CD14-positive monocyte (primary cell): ENCODE measurements at regions not wholly inside any gene's neighbourhood (a gene's known extent, or its start where the extent isn't known, plus 50 kb on each side); places are given as distances from the start of the nearest gene placed in this dataset.

ENCODE experiments used
- DNase-seq, 3 donors: peaks; one replicate each; pipeline ENCODE4 v3.0.0-alpha.2; 2011 to 2022
- H2AFZ ChIP-seq: 2 replicates; pipeline ENCODE4 v1.6.0; 2012; ENCODE audit warnings: mild to moderate bottlenecking, low read depth, low read length, inconsistent platforms; ENCODE audit not compliant: insufficient read depth, poor library complexity, severe bottlenecking
- H3K27ac ChIP-seq, 2 donors: 1 replicate in 1 of 2; 2 replicates in 1 of 2; pipeline ENCODE4 v1.5.1; 2012 to 2013; ENCODE audit warnings: low read length in 2 of 2, control low read depth in 1 of 2, inconsistent platforms in 1 of 2, low read depth in 1 of 2, mild to moderate bottlenecking in 1 of 2
- H3K27me3 ChIP-seq, 2 donors: one replicate each; pipeline versions ENCODE4 v1.6.0 to v1.6.1; 2011 to 2013; ENCODE audit warnings: low read length in 2 of 2; ENCODE audit not compliant: control insufficient read depth in 2 of 2, insufficient read depth in 2 of 2
- H3K36me3 ChIP-seq, 2 donors: replicated peaks in 1 of 2; 1 replicate in 1 of 2; 2 replicates in 1 of 2; pipeline versions ENCODE4 v1.5.1 to v1.6.1; 2012 to 2013; ENCODE audit warnings: low read length in 2 of 2, control low read depth in 1 of 2, inconsistent platforms in 1 of 2, mild to moderate bottlenecking in 1 of 2; ENCODE audit not compliant: insufficient read depth in 2 of 2, control insufficient read depth in 1 of 2
- H3K4me1 ChIP-seq, 2 donors: 1 replicate in 1 of 2; 2 replicates in 1 of 2; pipeline versions ENCODE4 v1.5.1 to v1.6.1; 2012 to 2013; ENCODE audit warnings: low read length in 2 of 2, control low read depth in 1 of 2, inconsistent platforms in 1 of 2, mild to moderate bottlenecking in 1 of 2, moderate library complexity in 1 of 2; ENCODE audit not compliant: insufficient read depth in 2 of 2, control insufficient read depth in 1 of 2
- H3K4me2 ChIP-seq: replicated peaks from 2 replicates; pipeline ENCODE3; 2012; ENCODE audit warnings: low read length, moderate library complexity, mild to moderate bottlenecking; ENCODE audit not compliant: poor library complexity, severe bottlenecking; ENCODE audit errors: extremely low read depth
- H3K4me3 ChIP-seq, 3 experiments: fragments of 200-600 bp in 1 of 3; sonication (generic) in 1 of 3; replicated peaks in 1 of 3; 1 replicate in 2 of 3; 2 replicates in 1 of 3; pipeline ENCODE4 v1.5.1; 2011 to 2013; ENCODE audit warnings: low read length in 3 of 3, mild to moderate bottlenecking in 3 of 3, control low read depth in 2 of 3, low read depth in 2 of 3, inconsistent platforms in 1 of 3, moderate library complexity in 1 of 3
- H3K79me2 ChIP-seq: 2 replicates; pipeline ENCODE4 v1.6.0; 2012; ENCODE audit warnings: mild to moderate bottlenecking, control low read depth, inconsistent platforms, low read length, moderate library complexity; ENCODE audit not compliant: insufficient read depth
- H3K9ac ChIP-seq: 2 replicates; pipeline ENCODE4 v1.6.0; 2017; ENCODE audit warnings: low read length, mild to moderate bottlenecking; ENCODE audit not compliant: insufficient read depth, poor library complexity, severe bottlenecking
- H3K9me3 ChIP-seq, 2 donors: replicated peaks in 1 of 2; 1 replicate in 1 of 2; 2 replicates in 1 of 2; pipeline versions ENCODE4 v1.5.1 to v1.6.1; 2012 to 2013; ENCODE audit warnings: low read length in 2 of 2, control low read depth in 1 of 2; ENCODE audit not compliant: control insufficient read depth in 1 of 2, insufficient read depth in 1 of 2
- H4K20me1 ChIP-seq: 2 replicates; pipeline ENCODE4 v1.6.0; 2012; ENCODE audit warnings: mild to moderate bottlenecking, low read length, control low read depth, moderate library complexity; ENCODE audit not compliant: insufficient read depth
- H3K27ac Mint-ChIP-seq, 7 donors: one replicate each; pipeline ENCODE4 v1.8.0; 2020; ENCODE audit warnings: mild to moderate bottlenecking in 7 of 7, mixed read lengths in 7 of 7, moderate library complexity in 6 of 7, inconsistent platforms in 2 of 7
- H3K27me3 Mint-ChIP-seq, 3 donors: one replicate each; pipeline ENCODE4 v1.8.0; 2021 to 2022; ENCODE audit warnings: low read depth in 3 of 3, mild to moderate bottlenecking in 3 of 3, mixed read lengths in 3 of 3, moderate library complexity in 3 of 3, inconsistent platforms in 1 of 3
- H3K36me3 Mint-ChIP-seq, 2 donors: one replicate each; pipeline ENCODE4 v1.8.0; 2020; ENCODE audit warnings: mixed read lengths in 2 of 2, inconsistent platforms in 1 of 2, mild to moderate bottlenecking in 1 of 2
- H3K4me1 Mint-ChIP-seq: one replicate; pipeline ENCODE4 v1.8.0; 2020; ENCODE audit warnings: mild to moderate bottlenecking, mixed read lengths
- H3K4me3 Mint-ChIP-seq, 2 donors: one replicate each; pipeline ENCODE4 v1.8.0; 2020; ENCODE audit warnings: mild to moderate bottlenecking in 2 of 2, mixed read lengths in 2 of 2, moderate library complexity in 1 of 2
- H3K9me3 Mint-ChIP-seq, 7 donors: one replicate each; pipeline ENCODE4 v1.8.0; 2020 to 2022; ENCODE audit warnings: mixed read lengths in 7 of 7, mild to moderate bottlenecking in 6 of 7, moderate library complexity in 6 of 7, inconsistent platforms in 2 of 7
- WGBS: methylation state at CpG from one replicate; pipeline ENCODE4 v1.1.5; 2013; ENCODE audit warnings: missing lambda C conversion rate; ENCODE audit not compliant: insufficient coverage; 5-methylcytosine and 5-hydroxymethylcytosine counted together
- intact Hi-C, 2 donors: fragments of 100-400 bp; cut with micrococcal nuclease; formaldehyde crosslinking; loops; one replicate each; pipeline versions ENCODE4 v1.15.0 to v1.15.1; 2023
- TF ChIP-seq, protein P1 (sequence below): fragments of 200-600 bp; IDR thresholded peaks from one replicate; pipeline ENCODE4 v1.8.0; 2022; ENCODE audit warnings: antibody characterized with exemption, mild to moderate bottlenecking

DNA sequence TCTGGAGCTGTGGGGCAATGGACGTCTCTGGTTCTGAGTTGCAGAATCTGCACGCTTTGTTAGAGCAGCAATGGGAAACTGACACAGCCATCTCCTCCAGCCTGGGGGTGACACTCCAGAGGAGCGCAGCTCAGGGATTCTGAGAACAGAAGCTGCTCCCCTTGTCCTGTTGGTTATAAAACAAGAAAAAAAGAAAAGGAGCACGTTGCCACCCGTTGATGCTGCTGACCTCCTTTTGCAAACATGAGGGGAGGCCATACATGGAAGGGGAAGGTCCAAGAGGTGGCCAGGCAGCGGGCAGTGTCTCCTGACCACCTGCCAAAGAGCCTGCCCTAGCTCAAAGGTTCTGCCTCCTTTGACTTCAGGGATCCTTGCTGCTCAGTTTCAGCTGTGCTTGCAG, 61.0 kb downstream of the SPATA19 start:
- no peaks in the 10 kb centered on the region for H3K4me1 Mint-ChIP-seq
- intact Hi-C loops, result no loop called here
- peaks cover 4 to 22% (median 12%) of the 10 kb centered on the region in 7 donors for H3K9me3 Mint-ChIP-seq
- Histone ChIP-seq H3K4me3 (no peak overlapping the region), H3K4me1 (no peaks in the 10 kb centered on the region), H2AFZ (no peak overlapping the region), H3K9me3 (peaks cover 0 to 10% of the 10 kb centered on the region in 2 donors), H3K36me3 (no peaks in the 10 kb centered on the region), H3K4me2 (no peak overlapping the region), H3K27me3 (peaks cover 12 to 37% of the 10 kb centered on the region in 2 donors), H3K9ac (no peak overlapping the region), H3K27ac (no peak overlapping the region), H4K20me1 (no peaks in the 10 kb centered on the region), H3K79me2 (no peaks in the 10 kb centered on the region)
- H3K36me3 Mint-ChIP-seq, result no peaks in the 10 kb centered on the region
- TF ChIP-seq, protein P1, sequence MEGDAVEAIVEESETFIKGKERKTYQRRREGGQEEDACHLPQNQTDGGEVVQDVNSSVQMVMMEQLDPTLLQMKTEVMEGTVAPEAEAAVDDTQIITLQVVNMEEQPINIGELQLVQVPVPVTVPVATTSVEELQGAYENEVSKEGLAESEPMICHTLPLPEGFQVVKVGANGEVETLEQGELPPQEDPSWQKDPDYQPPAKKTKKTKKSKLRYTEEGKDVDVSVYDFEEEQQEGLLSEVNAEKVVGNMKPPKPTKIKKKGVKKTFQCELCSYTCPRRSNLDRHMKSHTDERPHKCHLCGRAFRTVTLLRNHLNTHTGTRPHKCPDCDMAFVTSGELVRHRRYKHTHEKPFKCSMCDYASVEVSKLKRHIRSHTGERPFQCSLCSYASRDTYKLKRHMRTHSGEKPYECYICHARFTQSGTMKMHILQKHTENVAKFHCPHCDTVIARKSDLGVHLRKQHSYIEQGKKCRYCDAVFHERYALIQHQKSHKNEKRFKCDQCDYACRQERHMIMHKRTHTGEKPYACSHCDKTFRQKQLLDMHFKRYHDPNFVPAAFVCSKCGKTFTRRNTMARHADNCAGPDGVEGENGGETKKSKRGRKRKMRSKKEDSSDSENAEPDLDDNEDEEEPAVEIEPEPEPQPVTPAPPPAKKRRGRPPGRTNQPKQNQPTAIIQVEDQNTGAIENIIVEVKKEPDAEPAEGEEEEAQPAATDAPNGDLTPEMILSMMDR, result no peak
- H3K4me3 Mint-ChIP-seq, result no peak overlapping the region
- 93% methylated on average over 6 of the region's 6 CpGs for WGBS
- no peak for DNase-seq
- peaks cover 19 to 27% (median 20%) of the 10 kb centered on the region in 3 donors for H3K27me3 Mint-ChIP-seq
- no peak overlapping the region for H3K27ac Mint-ChIP-seq

GRCh38 chr11:133782116-133782725, 63.1 kb downstream of the SPATA19 start:
- H4K20me1 ChIP-seq, result no peaks in the 10 kb centered on the region
- H3K4me3 ChIP-seq, result no peak overlapping the region
- no peak overlapping the region for H3K9ac ChIP-seq
- H3K27ac Mint-ChIP-seq, result peak overlapping the region in 1 of 7 donors; percentile 68
- H3K36me3 ChIP-seq, result no peaks in the 10 kb centered on the region
- no peak overlapping the region for H3K27ac ChIP-seq
- H3K4me2 ChIP-seq, result no peak overlapping the region
- peaks cover 0 to 16% of the 10 kb centered on the region in 2 donors for H3K9me3 ChIP-seq
- TF ChIP-seq, protein P1, result no peak
- no peak for DNase-seq
- no peak overlapping the region for H2AFZ ChIP-seq
- no peaks in the 10 kb centered on the region for H3K4me1 ChIP-seq
- H3K9me3 Mint-ChIP-seq, result peaks cover 2 to 21% (median 5%) of the 10 kb centered on the region in 7 donors
- H3K4me1 Mint-ChIP-seq, result no peaks in the 10 kb centered on the region
- H3K36me3 Mint-ChIP-seq, result no peaks in the 10 kb centered on the region
- intact Hi-C loops, result no loop called here
- no peak overlapping the region for H3K4me3 Mint-ChIP-seq
- H3K79me2 ChIP-seq, result no peaks in the 10 kb centered on the region
- H3K27me3 Mint-ChIP-seq, result peaks cover 9 to 12% (median 11%) of the 10 kb centered on the region in 3 donors
- WGBS, result 93% methylated on average over 35 of the region's 37 CpGs
- H3K27me3 ChIP-seq, result peaks cover 3 to 16% of the 10 kb centered on the region in 2 donors
